HepG2 (cell line): ENCODE measurements at regions not wholly inside any gene's neighbourhood (a gene's known extent, or its start where the extent isn't known, plus 50 kb on each side); places are given as distances from the start of the nearest gene placed in this dataset.

Source experiments
- AHDC1 ChIP-seq: sonication (generic); formaldehyde crosslinking; IDR thresholded peaks from 2 replicates; pipeline ENCODE4 v1.5.1; 2020; ENCODE audit warnings: mild to moderate bottlenecking, missing genetic modification reagents, borderline replicate concordance
- ARNT2 ChIP-seq: sonication (generic); formaldehyde crosslinking; IDR thresholded peaks from 2 replicates; pipeline ENCODE4 v1.8.0; 2022; ENCODE audit warnings: mild to moderate bottlenecking, low read depth, missing genetic modification reagents, moderate library complexity
- BORCS8-MEF2B ChIP-seq: sonication (generic); formaldehyde crosslinking; IDR thresholded peaks from 2 replicates; pipeline ENCODE4 v1.8.0; 2022; ENCODE audit warnings: mild to moderate bottlenecking, missing genetic modification reagents
- EHMT2 ChIP-seq: fragments of 200-600 bp; sonication (generic); IDR thresholded peaks from 2 replicates; pipeline ENCODE4 v1.7.0; 2017; ENCODE audit warnings: antibody characterized with exemption, low read depth, low read length, borderline replicate concordance
- GMEB2 ChIP-seq: IDR thresholded peaks from 2 replicates; pipeline ENCODE4 v1.6.1; 2016; ENCODE audit warnings: missing biosample characterization, missing genetic modification reagents, low read depth
- HMGA1 ChIP-seq: sonication (generic); formaldehyde crosslinking; conservative IDR thresholded peaks from 2 replicates; pipeline ENCODE4 v1.4.0; 2020; ENCODE audit warnings: missing genetic modification reagents
- HNF4G ChIP-seq, 2 experiments: sonication (generic) in 1 of 2; formaldehyde crosslinking in 1 of 2; IDR thresholded peaks; 2 replicates each; pipeline versions ENCODE4 v1.4.0 to v1.6.1; 2011 to 2020; ENCODE audit warnings: borderline replicate concordance in 2 of 2, low read depth in 2 of 2, mild to moderate bottlenecking in 2 of 2, low read length in 1 of 2, missing genetic modification reagents in 1 of 2, moderate library complexity in 1 of 2
- HOMEZ ChIP-seq: IDR thresholded peaks from 2 replicates; pipeline ENCODE4 v1.6.1; 2016; ENCODE audit warnings: low read depth
- LBX2 ChIP-seq: sonication (generic); formaldehyde crosslinking; IDR thresholded peaks from 2 replicates; pipeline ENCODE4 v1.5.0; 2020; ENCODE audit warnings: missing genetic modification reagents, mild to moderate bottlenecking, borderline replicate concordance
- NFATC3 ChIP-seq: sonication (generic); formaldehyde crosslinking; IDR thresholded peaks from 2 replicates; pipeline ENCODE4 v1.5.1; 2020; ENCODE audit warnings: mild to moderate bottlenecking, missing genetic modification reagents
- NRL ChIP-seq: sonication (generic); formaldehyde crosslinking; IDR thresholded peaks from 2 replicates; pipeline ENCODE4 v1.5.0; 2020; ENCODE audit warnings: missing genetic modification reagents, mild to moderate bottlenecking, moderate library complexity, borderline replicate concordance
- RBM39 ChIP-seq: fragments of 200-400 bp; formaldehyde crosslinking; IDR thresholded peaks from one replicate; pipeline ENCODE4 v1.6.1; 2018; ENCODE audit warnings: antibody characterized with exemption, mild to moderate bottlenecking, low read depth, low read length; ENCODE audit not compliant: poor library complexity, severe bottlenecking
- SAP130 ChIP-seq: IDR thresholded peaks from 2 replicates; pipeline ENCODE4 v1.6.1; 2016; ENCODE audit warnings: low read depth
- TEF ChIP-seq: sonication (generic); formaldehyde crosslinking; IDR thresholded peaks from 2 replicates; pipeline ENCODE4 v1.5.0; 2020; ENCODE audit warnings: missing genetic modification reagents
- ZNF446 ChIP-seq: sonication (generic); formaldehyde crosslinking; IDR thresholded peaks from 2 replicates; pipeline ENCODE4 v1.5.0; 2020; ENCODE audit warnings: mild to moderate bottlenecking, missing genetic modification reagents
- ZNF552 ChIP-seq: sonication (generic); formaldehyde crosslinking; IDR thresholded peaks from 2 replicates; pipeline ENCODE4 v1.9.0; 2022; ENCODE audit warnings: missing genetic modification reagents, mild to moderate bottlenecking, borderline replicate concordance
- ZNF577 ChIP-seq: sonication (generic); formaldehyde crosslinking; IDR thresholded peaks from 2 replicates; pipeline ENCODE4 v1.4.0; 2020; ENCODE audit warnings: mild to moderate bottlenecking, low read depth, missing genetic modification reagents, borderline replicate concordance
- ZNF616 ChIP-seq: sonication (generic); formaldehyde crosslinking; IDR thresholded peaks from 2 replicates; pipeline ENCODE4 v1.5.0; 2020; ENCODE audit warnings: low read depth, mild to moderate bottlenecking, missing genetic modification reagents
- ZNF773 ChIP-seq: sonication (generic); formaldehyde crosslinking; IDR thresholded peaks from 2 replicates; pipeline ENCODE4 v1.4.0; 2020; ENCODE audit warnings: missing genetic modification reagents, borderline replicate concordance
- ZSCAN22 ChIP-seq: sonication (generic); formaldehyde crosslinking; IDR thresholded peaks from 2 replicates; pipeline ENCODE4 v1.4.0; 2020; ENCODE audit warnings: mild to moderate bottlenecking, missing genetic modification reagents

GRCh38 chr4:123478859-123479345 is 82.3 kb downstream of the SPRY1 start (continued):
- TF ChIP-seq HNF4G (IDR thresholded peaks at IDR 0.05; ENCODE audit: borderline replicate concordance, low read depth, low read length) (peak; percentile 98), HNF4G (CRISPR knock-in tag; IDR thresholded peaks at IDR 0.05; ENCODE audit: borderline replicate concordance, low read depth) (peak; percentile 87), ZSCAN22 (CRISPR knock-in tag) (no peak), HMGA1 (CRISPR knock-in tag) (no peak), AHDC1 (peak; percentile 90), ZNF773 (CRISPR knock-in tag) (no peak), ZNF552 (CRISPR knock-in tag) (peak; percentile 47; the same call in 1 of the 2 replicates), TEF (peak; percentile 97), ZNF616 (CRISPR knock-in tag) (0 out of 2 replicates have a peak, but pooled peaks have one; percentile 46), GMEB2 (CRISPR knock-in tag) (no peak), ZNF577 (CRISPR knock-in tag) (no peak), ZNF446 (CRISPR knock-in tag) (no peak), RBM39 (no peak), HOMEZ (peak; percentile 99), BORCS8-MEF2B (peak; percentile 91), NFATC3 (CRISPR knock-in tag) (0 out of 2 replicates have a peak, but pooled peaks have one; percentile 57), ARNT2 (CRISPR knock-in tag) (peak; percentile 92), LBX2 (CRISPR knock-in tag) (no peak), NRL (CRISPR knock-in tag) (peak; percentile 62; the same call in 1 of the 2 replicates), EHMT2 (no peak), SAP130 (peak; percentile 97)
